Neural progenitor cell (in vitro differentiated cells): ENCODE measurements at regions not wholly inside any gene's neighbourhood (a gene's known extent, or its start where the extent isn't known, plus 50 kb on each side); places are given as distances from the start of the nearest gene placed in this dataset.

Experiments used
- DNase-seq: peaks from one replicate; pipeline ENCODE4 v3.0.0-alpha.2; 2016; ENCODE audit warnings: low spot score
- H2AFZ ChIP-seq: fragments of 200-600 bp; sonication (generic); replicated peaks from 2 replicates; pipeline ENCODE4 v1.6.1; 2016; ENCODE audit warnings: antibody characterized with exemption
- H3F3A ChIP-seq: fragments of 200-600 bp; sonication (generic); 2 replicates; pipeline ENCODE4 v1.6.1; 2016; ENCODE audit warnings: antibody characterized with exemption, low read depth
- H3K27ac ChIP-seq: fragments of 200-600 bp; sonication (generic); 2 replicates; pipeline ENCODE4 v1.5.1; 2016; ENCODE audit warnings: mild to moderate bottlenecking
- H3K27me3 ChIP-seq: fragments of 200-600 bp; sonication (generic); 2 replicates; pipeline ENCODE4 v1.6.1; 2016; ENCODE audit warnings: mild to moderate bottlenecking, moderate library complexity
- H3K36me3 ChIP-seq: fragments of 200-600 bp; sonication (generic); 2 replicates; pipeline ENCODE4 v1.5.1; 2016
- H3K4me1 ChIP-seq: fragments of 200-600 bp; sonication (generic); 2 replicates; pipeline ENCODE4 v1.6.1; 2016; ENCODE audit warnings: mixed run types
- H3K4me2 ChIP-seq: fragments of 200-600 bp; sonication (generic); 2 replicates; pipeline ENCODE4 v1.6.1; 2016
- H3K4me3 ChIP-seq: fragments of 200-600 bp; sonication (generic); 2 replicates; pipeline ENCODE4 v1.5.1; 2016
- H3K79me2 ChIP-seq: fragments of 200-600 bp; sonication (generic); 2 replicates; pipeline ENCODE4 v1.6.1; 2016; ENCODE audit warnings: low read depth
- H3K9ac ChIP-seq: fragments of 200-600 bp; sonication (generic); 2 replicates; pipeline ENCODE4 v1.6.1; 2016
- H3K9me3 ChIP-seq: fragments of 200-600 bp; sonication (generic); 2 replicates; pipeline ENCODE4 v1.5.1; 2016; ENCODE audit warnings: low read depth
- H4K20me1 ChIP-seq: fragments of 200-600 bp; sonication (generic); 2 replicates; pipeline ENCODE4 v1.6.1; 2016; ENCODE audit warnings: low read depth
- H3K27ac Mint-ChIP-seq: 3 replicates; pipeline ENCODE4 v1.8.0; 2021; ENCODE audit warnings: mixed read lengths
- H3K27me3 Mint-ChIP-seq: 2 replicates; pipeline ENCODE4 v1.8.0; 2022; ENCODE audit warnings: low read depth, mild to moderate bottlenecking, inconsistent platforms, moderate library complexity, mixed read lengths; ENCODE audit not compliant: insufficient read depth
- H3K36me3 Mint-ChIP-seq: 3 replicates; pipeline ENCODE4 v1.8.0; 2021; ENCODE audit warnings: mixed read lengths
- H3K4me1 Mint-ChIP-seq: 3 replicates; pipeline ENCODE4 v1.8.0; 2021; ENCODE audit warnings: mixed read lengths
- H3K4me3 Mint-ChIP-seq: 3 replicates; pipeline ENCODE4 v1.8.0; 2021; ENCODE audit warnings: mild to moderate bottlenecking, moderate library complexity, mixed read lengths
- H3K9me3 Mint-ChIP-seq: 3 replicates; pipeline ENCODE4 v1.8.0; 2020; ENCODE audit warnings: mixed read lengths
- CTCF ChIP-seq: fragments of 200-600 bp; sonication (generic); IDR thresholded peaks from 2 replicates; pipeline ENCODE4 v1.5.1; 2017; ENCODE audit warnings: antibody characterized with exemption, mild to moderate bottlenecking
- EZH2 ChIP-seq: fragments of 200-600 bp; sonication (generic); IDR thresholded peaks from 2 replicates; pipeline ENCODE4 v1.6.1; 2017; ENCODE audit warnings: antibody characterized with exemption, mild to moderate bottlenecking, moderate library complexity
- EZH2phosphoT487 ChIP-seq: fragments of 200-600 bp; sonication (generic); IDR thresholded peaks from 2 replicates; pipeline ENCODE4 v1.6.1; 2017; ENCODE audit warnings: antibody characterized with exemption

- no peak overlapping the region for H3K27ac ChIP-seq
- Mint-ChIP-seq H3K27ac (no peak overlapping the region), H3K4me1 (peaks cover 10% of the 10 kb centered on the region), H3K4me3 (no peak overlapping the region), H3K36me3 (no peaks in the 10 kb centered on the region), H3K27me3 (no peaks in the 10 kb centered on the region), H3K9me3 (no peaks in the 10 kb centered on the region)
- no peaks in the 10 kb centered on the region for H3K27me3 ChIP-seq
- DNase-seq, result no peak
- H3K36me3 ChIP-seq, result no peaks in the 10 kb centered on the region
- TF ChIP-seq EZH2 (no peak), EZH2phosphoT487 (no peak), CTCF (no peak)
- H3K9ac ChIP-seq, result no peak overlapping the region
- H2AFZ ChIP-seq, result no peak overlapping the region
- H3K79me2 ChIP-seq, result no peaks in the 10 kb centered on the region
- peaks cover 13% of the 10 kb centered on the region for H3K4me1 ChIP-seq
- H4K20me1 ChIP-seq, result no peaks in the 10 kb centered on the region
- H3K4me3 ChIP-seq, result no peak overlapping the region
- H3K4me2 ChIP-seq, result no peak overlapping the region
- H3F3A ChIP-seq, result no peaks in the 10 kb centered on the region
- H3K9me3 ChIP-seq, result no peaks in the 10 kb centered on the region
Observed at GRCh38 chr10:60645980-60646379, 132.3 kb upstream of the CDK1 start.

DNA sequence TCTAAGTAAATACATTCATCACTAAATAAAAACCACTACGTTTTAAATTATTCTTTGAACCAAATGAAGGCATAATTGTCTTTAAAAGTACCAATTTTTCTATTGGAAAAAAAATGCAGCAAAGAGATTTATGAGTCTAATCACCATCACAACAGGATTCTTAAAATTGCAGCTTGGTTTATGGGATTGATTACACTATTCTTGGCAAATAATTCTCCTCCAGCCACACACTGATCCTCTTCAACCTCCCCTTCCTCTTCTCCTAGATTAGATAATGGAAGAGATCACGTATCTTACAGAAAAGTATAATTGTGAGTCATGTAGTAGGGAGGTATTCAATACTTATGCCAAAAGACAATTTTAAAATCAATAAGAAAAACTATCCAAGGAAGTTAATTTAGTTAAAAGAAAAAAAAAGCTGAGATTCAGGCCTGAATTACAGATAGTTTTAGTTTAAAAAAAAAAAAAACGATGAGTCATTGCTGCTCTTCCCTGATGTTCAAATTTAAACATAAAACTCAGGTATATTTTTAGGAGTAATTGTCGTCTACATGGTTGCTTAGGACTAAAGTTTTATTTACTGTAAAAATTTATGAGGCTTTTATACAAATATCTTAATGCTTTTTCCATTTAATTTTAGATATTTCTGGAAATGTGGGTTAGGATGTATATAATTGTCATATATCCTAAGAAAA, 133.7 kb upstream of the CDK1 start:
- H2AFZ ChIP-seq, result no peak overlapping the region
- no peaks in the 10 kb centered on the region for H3K36me3 Mint-ChIP-seq
- no peak overlapping the region for H3K4me2 ChIP-seq

GRCh38 chr10:60643874-60644273, 134.4 kb upstream of the CDK1 start:
- Histone ChIP-seq H3K4me1 (no peaks in the 10 kb centered on the region), H2AFZ (no peak overlapping the region), H3K4me2 (no peak overlapping the region), H4K20me1 (no peaks in the 10 kb centered on the region), H3K79me2 (no peaks in the 10 kb centered on the region), H3K36me3 (no peaks in the 10 kb centered on the region), H3K27ac (no peak overlapping the region), H3K9ac (no peak overlapping the region), H3K4me3 (no peak overlapping the region), H3K27me3 (no peaks in the 10 kb centered on the region), H3F3A (no peaks in the 10 kb centered on the region), H3K9me3 (no peaks in the 10 kb centered on the region)
- H3K36me3 Mint-ChIP-seq, result no peaks in the 10 kb centered on the region
- no peak overlapping the region for H3K4me3 Mint-ChIP-seq
- DNase-seq, result no peak
- no peak for TF ChIP-seq EZH2phosphoT487
- no peak for TF ChIP-seq EZH2
- no peak for TF ChIP-seq CTCF
- peaks cover 4% of the 10 kb centered on the region for H3K9me3 Mint-ChIP-seq
- H3K27ac Mint-ChIP-seq, result no peak overlapping the region
- H3K4me1 Mint-ChIP-seq, result no peaks in the 10 kb centered on the region
- no peaks in the 10 kb centered on the region for H3K27me3 Mint-ChIP-seq

More for the DNA sequence above, 133.7 kb upstream of the CDK1 start:
- H3K4me3 Mint-ChIP-seq, result no peak overlapping the region
- no peak overlapping the region for H3K27ac Mint-ChIP-seq
- Histone ChIP-seq H3K36me3 (no peaks in the 10 kb centered on the region), H3K4me1 (peaks cover under 1% of the 10 kb centered on the region), H3K9me3 (no peaks in the 10 kb centered on the region), H3K9ac (no peak overlapping the region), H3K79me2 (no peaks in the 10 kb centered on the region), H3K4me3 (no peak overlapping the region), H3K27ac (no peak overlapping the region), H3F3A (no peaks in the 10 kb centered on the region), H3K27me3 (no peaks in the 10 kb centered on the region), H4K20me1 (no peaks in the 10 kb centered on the region)
- H3K27me3 Mint-ChIP-seq, result no peaks in the 10 kb centered on the region
- TF ChIP-seq EZH2 (no peak), CTCF (no peak), EZH2phosphoT487 (no peak)
- peaks cover under 1% of the 10 kb centered on the region for H3K4me1 Mint-ChIP-seq
- no peak for DNase-seq
- peaks cover 4% of the 10 kb centered on the region for H3K9me3 Mint-ChIP-seq
